Epithelial cell of esophagus (primary cell): ENCODE measurements at regions not wholly inside any gene's neighbourhood (a gene's known extent, or its start where the extent isn't known, plus 50 kb on each side); places are given as distances from the start of the nearest gene placed in this dataset.
A peak's percentile ranks its signal among the peaks of the same experiment; 100 is the strongest.

Experiments used
- DNase-seq: peaks from one replicate; pipeline ENCODE4 v3.0.0; 2010; ENCODE audit warnings: low read depth
- H3K4me3 ChIP-seq: 2 replicates; pipeline ENCODE4 v1.5.1; 2011; ENCODE audit warnings: mild to moderate bottlenecking, low read length, control low read depth
- CTCF ChIP-seq: IDR thresholded peaks from 2 replicates; pipeline ENCODE4 v1.5.1; 2011; ENCODE audit warnings: low read depth, mild to moderate bottlenecking, low read length, control low read depth, inconsistent platforms; ENCODE audit not compliant: insufficient read depth; ENCODE audit errors: missing control alignments

GRCh38 chr2:235391921-235392615, 101.8 kb upstream of the AGAP1 start:
- TF ChIP-seq CTCF: no peak
- DNase-seq: no peak

GRCh38 chr2:235394278-235394828, 99.5 kb upstream of the AGAP1 start:
- no peak overlapping the region for H3K4me3 ChIP-seq
- peak; percentile 74 for DNase-seq
- TF ChIP-seq CTCF: no peak

More at GRCh38 chr2:235391921-235392615, 101.8 kb upstream of the AGAP1 start:
- H3K4me3 ChIP-seq: no peak overlapping the region

- no peak for DNase-seq
- TF ChIP-seq CTCF: no peak
Observed at GRCh38 chr2:235396071-235396846, 97.6 kb upstream of the AGAP1 start.

GRCh38 chr2:235398321-235398720, 95.5 kb upstream of the AGAP1 start:
- peak; percentile 3 for DNase-seq
- no peak for TF ChIP-seq CTCF
- H3K4me3 ChIP-seq: no peak overlapping the region

More at GRCh38 chr2:235396071-235396846, 97.6 kb upstream of the AGAP1 start:
- no peak overlapping the region for H3K4me3 ChIP-seq

- TF ChIP-seq CTCF: no peak
- H3K4me3 ChIP-seq: no peak overlapping the region
- DNase-seq: no peak
Observed at GRCh38 chr2:235399895-235400294, 93.9 kb upstream of the AGAP1 start.

GRCh38 chr2:235402422-235402821, 91.4 kb upstream of the AGAP1 start:
- DNase-seq: no peak
- no peak for TF ChIP-seq CTCF
- no peak overlapping the region for H3K4me3 ChIP-seq
